WTC11 (cell line): ENCODE measurements at regions not wholly inside any gene's neighbourhood (a gene's known extent, or its start where the extent isn't known, plus 50 kb on each side); places are given as distances from the start of the nearest gene placed in this dataset.

Source experiments
- ATAC-seq: fragments of 200-7000 bp; cut with Tn5 transposase; 2 replicates; pipeline ENCODE4 v1.10.0; 2021; ENCODE audit warnings: mild to moderate bottlenecking, moderate library complexity
- CTCF ChIA-PET: fragments of 300-600 bp; sonication (Branson Sonifier 250); formaldehyde crosslinking; loops from one replicate; lab custom pipeline; 2021; ENCODE audit warnings: antibody characterized with exemption; lab: Charles Lee
- POLR2A ChIA-PET: fragments of 350-600 bp; sonication (Branson Sonifier 250); formaldehyde crosslinking; loops from one replicate; lab custom pipeline; 2021; ENCODE audit warnings: antibody characterized with exemption; lab: Charles Lee
- DNase-seq: peaks from one replicate; pipeline ENCODE4 v3.0.0; 2021; ENCODE audit warnings: low spot score
- H3K27ac Mint-ChIP-seq: 2 replicates; pipeline ENCODE4 v1.8.0; 2021; ENCODE audit warnings: mixed read lengths
- H3K27me3 Mint-ChIP-seq: 2 replicates; pipeline ENCODE4 v1.8.0; 2021; ENCODE audit warnings: low read depth, mild to moderate bottlenecking, moderate library complexity, mixed read lengths
- H3K36me3 Mint-ChIP-seq: 2 replicates; pipeline ENCODE4 v1.8.0; 2021; ENCODE audit warnings: mixed read lengths
- H3K4me1 Mint-ChIP-seq: 2 replicates; pipeline ENCODE4 v1.8.0; 2022; ENCODE audit warnings: mixed read lengths
- H3K4me3 Mint-ChIP-seq: 2 replicates; pipeline ENCODE4 v1.8.0; 2021; ENCODE audit warnings: mild to moderate bottlenecking, moderate library complexity, mixed read lengths
- H3K9me3 Mint-ChIP-seq: 2 replicates; pipeline ENCODE4 v1.8.0; 2021; ENCODE audit warnings: mixed read lengths
- CREM ChIP-seq: sonication (generic); formaldehyde crosslinking; IDR thresholded peaks from 2 replicates; pipeline ENCODE4 v1.8.1; 2022; ENCODE audit warnings: mild to moderate bottlenecking, missing genetic modification reagents, moderate library complexity
- EMX1 ChIP-seq: fragments of 250-450 bp; sonication (Bioruptor Pico); IDR thresholded peaks from 2 replicates; pipeline ENCODE4 v1.8.0; 2021; ENCODE audit warnings: mild to moderate bottlenecking
- FOXJ3 ChIP-seq: sonication (generic); formaldehyde crosslinking; IDR thresholded peaks from 2 replicates; pipeline ENCODE4 v1.9.0; 2021; ENCODE audit warnings: missing genetic modification reagents, mild to moderate bottlenecking, borderline replicate concordance
- FOXP1 ChIP-seq: sonication (generic); formaldehyde crosslinking; IDR thresholded peaks from 2 replicates; pipeline ENCODE4 v1.8.0; 2022; ENCODE audit warnings: missing genetic modification reagents, mild to moderate bottlenecking, moderate library complexity, borderline replicate concordance
- GRHL2 ChIP-seq: fragments of 250-450 bp; sonication (Bioruptor Pico); IDR thresholded peaks from 2 replicates; pipeline ENCODE4 v1.8.0; 2022; ENCODE audit warnings: mild to moderate bottlenecking, moderate library complexity; ENCODE audit not compliant: insufficient replicate concordance, severe bottlenecking
- GTF2I ChIP-seq: fragments of 250-450 bp; sonication (Bioruptor Pico); conservative IDR thresholded peaks from 2 replicates; pipeline ENCODE4 v1.4.0; 2021; ENCODE audit warnings: mild to moderate bottlenecking
- HMGA2 ChIP-seq: fragments of 250-450 bp; sonication (Bioruptor Pico); IDR thresholded peaks from 2 replicates; pipeline ENCODE4 v1.4.0; 2021; ENCODE audit warnings: mild to moderate bottlenecking, moderate library complexity
- JUN ChIP-seq: sonication (generic); formaldehyde crosslinking; IDR thresholded peaks from 2 replicates; pipeline ENCODE4 v1.8.0; 2023; ENCODE audit warnings: mild to moderate bottlenecking, missing genetic modification reagents
- MXD4 ChIP-seq: fragments of 250-450 bp; sonication (Bioruptor Pico); IDR thresholded peaks from 2 replicates; pipeline ENCODE4 v1.8.0; 2021; ENCODE audit warnings: mild to moderate bottlenecking, moderate library complexity, borderline replicate concordance
- MYBL2 ChIP-seq: sonication (generic); formaldehyde crosslinking; IDR thresholded peaks from 2 replicates; pipeline ENCODE4 v1.8.1; 2023; ENCODE audit warnings: mild to moderate bottlenecking, moderate library complexity, missing genetic modification reagents
- NR1H2 ChIP-seq: sonication (generic); formaldehyde crosslinking; IDR thresholded peaks from 2 replicates; pipeline ENCODE4 v1.9.0; 2021; ENCODE audit warnings: mild to moderate bottlenecking, moderate library complexity, missing genetic modification reagents
- RELA ChIP-seq: sonication (generic); formaldehyde crosslinking; IDR thresholded peaks from 2 replicates; pipeline ENCODE4 v1.8.1; 2022; ENCODE audit warnings: missing genetic modification reagents, mild to moderate bottlenecking, borderline replicate concordance
- SMAD4 ChIP-seq: sonication (generic); formaldehyde crosslinking; IDR thresholded peaks from 2 replicates; pipeline ENCODE4 v1.8.0; 2022; ENCODE audit warnings: mild to moderate bottlenecking, missing genetic modification reagents
- TEAD4 ChIP-seq: sonication (generic); formaldehyde crosslinking; IDR thresholded peaks from 2 replicates; pipeline ENCODE4 v1.8.0; 2022; ENCODE audit warnings: mild to moderate bottlenecking, missing genetic modification reagents
- ZBTB21 ChIP-seq: sonication (generic); formaldehyde crosslinking; IDR thresholded peaks from 2 replicates; pipeline ENCODE4 v1.8.1; 2023; ENCODE audit warnings: mild to moderate bottlenecking, missing genetic modification reagents, borderline replicate concordance
- ZNF263 ChIP-seq: sonication (generic); formaldehyde crosslinking; IDR thresholded peaks from 2 replicates; pipeline ENCODE4 v1.8.1; 2022; ENCODE audit warnings: low read depth, mild to moderate bottlenecking, moderate library complexity, missing genetic modification reagents
- ZNF317 ChIP-seq: sonication (generic); formaldehyde crosslinking; IDR thresholded peaks from 2 replicates; pipeline ENCODE4 v1.8.1; 2023; ENCODE audit warnings: low read depth, mild to moderate bottlenecking, moderate library complexity, missing genetic modification reagents, borderline replicate concordance
- ZNF416 ChIP-seq: fragments of 250-450 bp; sonication (Bioruptor Pico); IDR thresholded peaks from 2 replicates; pipeline ENCODE4 v1.9.0; 2021; ENCODE audit warnings: mild to moderate bottlenecking, inconsistent platforms
- TF ChIP-seq, protein P1 (sequence below): sonication (generic); formaldehyde crosslinking; IDR thresholded peaks from 2 replicates; pipeline ENCODE4 v1.8.1; 2022; ENCODE audit warnings: mild to moderate bottlenecking, missing genetic modification reagents, moderate library complexity, borderline replicate concordance
- TF ChIP-seq, protein P2 (sequence below): sonication (generic); formaldehyde crosslinking; IDR thresholded peaks from 2 replicates; pipeline ENCODE4 v1.8.0; 2022; ENCODE audit warnings: mild to moderate bottlenecking, missing genetic modification reagents
- TF ChIP-seq, protein P3 (sequence below): sonication (generic); formaldehyde crosslinking; IDR thresholded peaks from 2 replicates; pipeline ENCODE4 v1.8.1; 2022; ENCODE audit warnings: missing genetic modification reagents, borderline replicate concordance
- TF ChIP-seq, protein P4 (sequence below): fragments of 250-450 bp; sonication (Bioruptor Pico); IDR thresholded peaks from 2 replicates; pipeline ENCODE4 v1.9.0; 2021; ENCODE audit warnings: mild to moderate bottlenecking
- TF ChIP-seq, protein P5 (sequence below): fragments of 250-450 bp; sonication (Bioruptor Pico); IDR thresholded peaks from 2 replicates; pipeline ENCODE4 v1.9.0; 2021; ENCODE audit warnings: mild to moderate bottlenecking, borderline replicate concordance
- TF ChIP-seq, protein P6 (sequence below): sonication (generic); formaldehyde crosslinking; conservative IDR thresholded peaks from 2 replicates; pipeline ENCODE4 v1.8.1; 2022; ENCODE audit warnings: mild to moderate bottlenecking, missing genetic modification reagents
- TF ChIP-seq, protein P7 (sequence below): fragments of 250-450 bp; sonication (Bioruptor Pico); IDR thresholded peaks from 2 replicates; pipeline ENCODE4 v1.9.0; 2021; ENCODE audit warnings: moderate library complexity, mild to moderate bottlenecking, inconsistent platforms, borderline replicate concordance

DNA sequence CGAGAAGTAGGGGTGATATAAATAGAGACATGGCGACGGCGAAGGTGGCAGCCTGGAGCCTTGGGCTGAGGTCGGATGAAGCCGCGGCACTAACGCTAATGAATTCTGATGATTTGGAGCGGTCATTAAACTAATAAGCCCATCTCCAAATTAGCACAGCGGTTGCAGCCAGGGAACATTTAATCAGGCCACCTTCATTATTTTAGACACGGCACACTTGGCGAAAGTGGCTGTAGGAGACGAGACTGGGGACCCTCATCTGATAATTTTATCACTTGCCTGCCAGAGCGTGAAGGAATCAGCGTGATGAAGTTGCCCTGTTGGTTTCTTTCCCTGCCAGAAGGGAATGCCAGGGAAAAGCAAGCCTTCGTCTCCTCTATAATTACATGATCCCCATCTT, 664.3 kb upstream of the TBX3 start:
- no peaks in the 10 kb centered on the region for H3K27me3 Mint-ChIP-seq
- POLR2A ChIA-PET, result no interaction called here
- no peaks in the 10 kb centered on the region for H3K4me1 Mint-ChIP-seq
- CTCF ChIA-PET, result no interaction called here
- no peaks in the 10 kb centered on the region; the same call in 1 of the 2 replicates for H3K36me3 Mint-ChIP-seq
- TF ChIP-seq HMGA2 (CRISPR knock-in tag), result no peak
- TF ChIP-seq, protein P1, sequence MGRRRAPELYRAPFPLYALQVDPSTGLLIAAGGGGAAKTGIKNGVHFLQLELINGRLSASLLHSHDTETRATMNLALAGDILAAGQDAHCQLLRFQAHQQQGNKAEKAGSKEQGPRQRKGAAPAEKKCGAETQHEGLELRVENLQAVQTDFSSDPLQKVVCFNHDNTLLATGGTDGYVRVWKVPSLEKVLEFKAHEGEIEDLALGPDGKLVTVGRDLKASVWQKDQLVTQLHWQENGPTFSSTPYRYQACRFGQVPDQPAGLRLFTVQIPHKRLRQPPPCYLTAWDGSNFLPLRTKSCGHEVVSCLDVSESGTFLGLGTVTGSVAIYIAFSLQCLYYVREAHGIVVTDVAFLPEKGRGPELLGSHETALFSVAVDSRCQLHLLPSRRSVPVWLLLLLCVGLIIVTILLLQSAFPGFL (CRISPR knock-in tag), result no peak
- TF ChIP-seq, protein P2, sequence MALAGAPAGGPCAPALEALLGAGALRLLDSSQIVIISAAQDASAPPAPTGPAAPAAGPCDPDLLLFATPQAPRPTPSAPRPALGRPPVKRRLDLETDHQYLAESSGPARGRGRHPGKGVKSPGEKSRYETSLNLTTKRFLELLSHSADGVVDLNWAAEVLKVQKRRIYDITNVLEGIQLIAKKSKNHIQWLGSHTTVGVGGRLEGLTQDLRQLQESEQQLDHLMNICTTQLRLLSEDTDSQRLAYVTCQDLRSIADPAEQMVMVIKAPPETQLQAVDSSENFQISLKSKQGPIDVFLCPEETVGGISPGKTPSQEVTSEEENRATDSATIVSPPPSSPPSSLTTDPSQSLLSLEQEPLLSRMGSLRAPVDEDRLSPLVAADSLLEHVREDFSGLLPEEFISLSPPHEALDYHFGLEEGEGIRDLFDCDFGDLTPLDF (CRISPR knock-in tag), result no peak
- TF ChIP-seq SMAD4 (CRISPR knock-in tag), result no peak
- TF ChIP-seq, protein P3, sequence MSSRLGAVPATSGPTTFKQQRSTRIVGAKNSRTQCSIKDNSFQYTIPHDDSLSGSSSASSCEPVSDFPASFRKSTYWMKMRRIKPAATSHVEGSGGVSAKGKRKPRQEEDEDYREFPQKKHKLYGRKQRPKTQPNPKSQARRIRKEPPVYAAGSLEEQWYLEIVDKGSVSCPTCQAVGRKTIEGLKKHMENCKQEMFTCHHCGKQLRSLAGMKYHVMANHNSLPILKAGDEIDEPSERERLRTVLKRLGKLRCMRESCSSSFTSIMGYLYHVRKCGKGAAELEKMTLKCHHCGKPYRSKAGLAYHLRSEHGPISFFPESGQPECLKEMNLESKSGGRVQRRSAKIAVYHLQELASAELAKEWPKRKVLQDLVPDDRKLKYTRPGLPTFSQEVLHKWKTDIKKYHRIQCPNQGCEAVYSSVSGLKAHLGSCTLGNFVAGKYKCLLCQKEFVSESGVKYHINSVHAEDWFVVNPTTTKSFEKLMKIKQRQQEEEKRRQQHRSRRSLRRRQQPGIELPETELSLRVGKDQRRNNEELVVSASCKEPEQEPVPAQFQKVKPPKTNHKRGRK, result no peak
- no peak for TF ChIP-seq ZBTB21 (CRISPR knock-in tag)
- no peak for TF ChIP-seq CREM (CRISPR knock-in tag)
- TF ChIP-seq JUN (CRISPR knock-in tag), result no peak
- no peak for TF ChIP-seq FOXP1
- TF ChIP-seq MYBL2, result no peak
- no peak for TF ChIP-seq ZNF416
- TF ChIP-seq FOXJ3 (CRISPR knock-in tag), result no peak
- TF ChIP-seq RELA (CRISPR knock-in tag), result no peak
- TF ChIP-seq TEAD4, result no peak
- peaks cover under 1% of the 10 kb centered on the region for H3K9me3 Mint-ChIP-seq
- ATAC-seq (no peak), DNase-seq (no peak)
- no peak overlapping the region for H3K27ac Mint-ChIP-seq
- H3K4me3 Mint-ChIP-seq, result no peak overlapping the region

DNA sequence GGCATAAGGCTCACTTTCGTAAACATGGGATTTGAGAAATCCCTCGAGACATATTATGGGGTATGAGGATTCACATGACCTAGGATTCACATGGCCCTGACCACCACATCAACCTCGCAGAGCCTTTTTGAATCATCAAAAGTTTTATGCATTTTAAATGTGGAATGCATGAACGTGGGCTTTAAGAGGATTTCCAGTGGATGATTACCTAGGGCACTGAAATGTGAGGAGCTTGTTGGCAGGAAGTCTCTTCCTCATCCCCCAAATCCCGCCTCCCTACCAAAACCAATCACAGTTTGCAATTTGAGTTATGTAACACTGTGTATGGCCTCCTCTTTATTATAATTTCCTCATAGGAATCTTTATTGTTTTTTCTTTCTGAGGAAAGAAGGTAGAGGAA, 659.6 kb upstream of the TBX3 start:
- TF ChIP-seq, protein P4, sequence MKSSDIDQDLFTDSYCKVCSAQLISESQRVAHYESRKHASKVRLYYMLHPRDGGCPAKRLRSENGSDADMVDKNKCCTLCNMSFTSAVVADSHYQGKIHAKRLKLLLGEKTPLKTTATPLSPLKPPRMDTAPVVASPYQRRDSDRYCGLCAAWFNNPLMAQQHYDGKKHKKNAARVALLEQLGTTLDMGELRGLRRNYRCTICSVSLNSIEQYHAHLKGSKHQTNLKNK, result no peak
- TF ChIP-seq, protein P5, sequence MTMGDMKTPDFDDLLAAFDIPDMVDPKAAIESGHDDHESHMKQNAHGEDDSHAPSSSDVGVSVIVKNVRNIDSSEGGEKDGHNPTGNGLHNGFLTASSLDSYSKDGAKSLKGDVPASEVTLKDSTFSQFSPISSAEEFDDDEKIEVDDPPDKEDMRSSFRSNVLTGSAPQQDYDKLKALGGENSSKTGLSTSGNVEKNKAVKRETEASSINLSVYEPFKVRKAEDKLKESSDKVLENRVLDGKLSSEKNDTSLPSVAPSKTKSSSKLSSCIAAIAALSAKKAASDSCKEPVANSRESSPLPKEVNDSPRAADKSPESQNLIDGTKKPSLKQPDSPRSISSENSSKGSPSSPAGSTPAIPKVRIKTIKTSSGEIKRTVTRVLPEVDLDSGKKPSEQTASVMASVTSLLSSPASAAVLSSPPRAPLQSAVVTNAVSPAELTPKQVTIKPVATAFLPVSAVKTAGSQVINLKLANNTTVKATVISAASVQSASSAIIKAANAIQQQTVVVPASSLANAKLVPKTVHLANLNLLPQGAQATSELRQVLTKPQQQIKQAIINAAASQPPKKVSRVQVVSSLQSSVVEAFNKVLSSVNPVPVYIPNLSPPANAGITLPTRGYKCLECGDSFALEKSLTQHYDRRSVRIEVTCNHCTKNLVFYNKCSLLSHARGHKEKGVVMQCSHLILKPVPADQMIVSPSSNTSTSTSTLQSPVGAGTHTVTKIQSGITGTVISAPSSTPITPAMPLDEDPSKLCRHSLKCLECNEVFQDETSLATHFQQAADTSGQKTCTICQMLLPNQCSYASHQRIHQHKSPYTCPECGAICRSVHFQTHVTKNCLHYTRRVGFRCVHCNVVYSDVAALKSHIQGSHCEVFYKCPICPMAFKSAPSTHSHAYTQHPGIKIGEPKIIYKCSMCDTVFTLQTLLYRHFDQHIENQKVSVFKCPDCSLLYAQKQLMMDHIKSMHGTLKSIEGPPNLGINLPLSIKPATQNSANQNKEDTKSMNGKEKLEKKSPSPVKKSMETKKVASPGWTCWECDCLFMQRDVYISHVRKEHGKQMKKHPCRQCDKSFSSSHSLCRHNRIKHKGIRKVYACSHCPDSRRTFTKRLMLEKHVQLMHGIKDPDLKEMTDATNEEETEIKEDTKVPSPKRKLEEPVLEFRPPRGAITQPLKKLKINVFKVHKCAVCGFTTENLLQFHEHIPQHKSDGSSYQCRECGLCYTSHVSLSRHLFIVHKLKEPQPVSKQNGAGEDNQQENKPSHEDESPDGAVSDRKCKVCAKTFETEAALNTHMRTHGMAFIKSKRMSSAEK (CRISPR knock-in tag), result no peak
- TF ChIP-seq ZNF317 (no peak), SMAD4 (CRISPR knock-in tag) (no peak), ZNF263 (CRISPR knock-in tag) (no peak), FOXJ3 (CRISPR knock-in tag) (no peak), CREM (CRISPR knock-in tag) (no peak), MYBL2 (no peak), GRHL2 (CRISPR knock-in tag) (no peak), RELA (CRISPR knock-in tag) (no peak), NR1H2 (CRISPR knock-in tag) (no peak), GTF2I (CRISPR knock-in tag) (no peak), EMX1 (no peak), JUN (CRISPR knock-in tag) (no peak), MXD4 (CRISPR knock-in tag) (no peak), HMGA2 (CRISPR knock-in tag) (no peak)
- TF ChIP-seq, protein P6, sequence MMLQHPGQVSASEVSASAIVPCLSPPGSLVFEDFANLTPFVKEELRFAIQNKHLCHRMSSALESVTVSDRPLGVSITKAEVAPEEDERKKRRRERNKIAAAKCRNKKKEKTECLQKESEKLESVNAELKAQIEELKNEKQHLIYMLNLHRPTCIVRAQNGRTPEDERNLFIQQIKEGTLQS (CRISPR knock-in tag), result no peak
- TF ChIP-seq, protein P7, sequence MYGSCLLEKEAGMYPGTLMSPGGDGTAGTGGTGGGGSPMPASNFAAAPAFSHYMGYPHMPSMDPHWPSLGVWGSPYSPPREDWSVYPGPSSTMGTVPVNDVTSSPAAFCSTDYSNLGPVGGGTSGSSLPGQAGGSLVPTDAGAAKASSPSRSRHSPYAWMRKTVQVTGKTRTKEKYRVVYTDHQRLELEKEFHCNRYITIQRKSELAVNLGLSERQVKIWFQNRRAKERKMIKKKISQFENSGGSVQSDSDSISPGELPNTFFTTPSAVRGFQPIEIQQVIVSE (CRISPR knock-in tag), result no peak
- CTCF ChIA-PET, result interaction anchor here (0.5 kb wide), 1 partner anchor 138 kb away, joined by 3 read pairs; no protein-coding TSS in a partner anchor
- peaks cover 10% of the 10 kb centered on the region for H3K4me1 Mint-ChIP-seq
- H3K9me3 Mint-ChIP-seq, result peaks cover 18% of the 10 kb centered on the region
- H3K27ac Mint-ChIP-seq, result no peak overlapping the region
- H3K36me3 Mint-ChIP-seq, result peaks cover 10% of the 10 kb centered on the region
- H3K27me3 Mint-ChIP-seq, result no peaks in the 10 kb centered on the region
- POLR2A ChIA-PET, result no interaction called here
- H3K4me3 Mint-ChIP-seq, result no peak overlapping the region
- ATAC-seq (no peak), DNase-seq (no peak)
